ENCODE measurements at regions not wholly inside any gene's neighbourhood (a gene's known extent, or its start where the extent isn't known, plus 50 kb on each side); places are given as distances from the start of the nearest gene placed in this dataset.

GRCh38 chr13:85564598-85564997 is 234.6 kb downstream of the SLITRK6 start:
- no peaks in the 10 kb centered on the region for H3F3A ChIP-seq (replicated peaks; ENCODE audit: low read depth)
- H3K27me3 Mint-ChIP-seq (ENCODE audit: insufficient read depth, low read depth, poor library complexity), result peaks cover 2% of the 10 kb centered on the region
- no peak overlapping the region for H3K4me3 ChIP-seq
- H3K27ac Mint-ChIP-seq, result no peak overlapping the region
- H3K4me2 ChIP-seq, result no peak overlapping the region
- no peaks in the 10 kb centered on the region for H3K9me3 Mint-ChIP-seq
- ATAC-seq, result no peak
- H3K4me3 Mint-ChIP-seq, result no peak overlapping the region
- H3K27me3 ChIP-seq (ENCODE audit: insufficient read depth), result no peaks in the 10 kb centered on the region
- H3K36me3 Mint-ChIP-seq (ENCODE audit: low read depth), result no peaks in the 10 kb centered on the region
- TF ChIP-seq JUNB (IDR thresholded peaks at IDR 0.05; ENCODE audit: unreplicated experiment) (no peak), STAT1 (IDR thresholded peaks at IDR 0.05; ENCODE audit: unreplicated experiment) (no peak), POLR2AphosphoS5 (IDR thresholded peaks at IDR 0.05; ENCODE audit: low read depth) (no peak), NANOG (IDR thresholded peaks at IDR 0.05; ENCODE audit: borderline replicate concordance) (peak; percentile 50; the same call in 1 of the 2 replicates), EZH2 (IDR thresholded peaks at IDR 0.05; ENCODE audit: low read depth, unreplicated experiment) (no peak), ZNF462 (CRISPR knock-in tag; IDR thresholded peaks at IDR 0.05) (no peak)
- H3K27ac ChIP-seq (ENCODE audit: low read depth), result no peak overlapping the region
- H4K20me1 ChIP-seq (replicated peaks; ENCODE audit: insufficient read depth), result no peaks in the 10 kb centered on the region
- peak; percentile 22 for DNase-seq (ENCODE audit: low spot score)
- no peaks in the 10 kb centered on the region for H3K9me2 ChIP-seq (ENCODE audit: insufficient read depth)
- no peaks in the 10 kb centered on the region for H3K36me3 ChIP-seq (ENCODE audit: insufficient read depth)
- no peak overlapping the region for H2AFZ ChIP-seq
- peaks cover 16% of the 10 kb centered on the region for H3K4me1 ChIP-seq (ENCODE audit: insufficient read depth)
- no peaks in the 10 kb centered on the region for H3K79me2 ChIP-seq (replicated peaks; ENCODE audit: insufficient read depth)
- H3K4me1 Mint-ChIP-seq, result peaks cover 28% of the 10 kb centered on the region

GRCh38 chr13:85562282-85562681 is 236.9 kb downstream of the SLITRK6 start:
- Histone ChIP-seq H3K9me2 (ENCODE audit: insufficient read depth) (no peaks in the 10 kb centered on the region), H3K79me2 (replicated peaks; ENCODE audit: insufficient read depth) (no peaks in the 10 kb centered on the region), H3K4me2 (no peak overlapping the region), H2AFZ (no peak overlapping the region), H3K27me3 (ENCODE audit: insufficient read depth) (no peaks in the 10 kb centered on the region), H3K4me3 (no peak overlapping the region), H3K4me1 (ENCODE audit: insufficient read depth) (peaks cover 6% of the 10 kb centered on the region), H3K27ac (ENCODE audit: low read depth) (no peak overlapping the region), H3K36me3 (ENCODE audit: insufficient read depth) (no peaks in the 10 kb centered on the region), H4K20me1 (replicated peaks; ENCODE audit: insufficient read depth) (no peaks in the 10 kb centered on the region), H3F3A (replicated peaks; ENCODE audit: low read depth) (no peaks in the 10 kb centered on the region)
- Mint-ChIP-seq H3K36me3 (ENCODE audit: low read depth) (no peaks in the 10 kb centered on the region), H3K9me3 (no peaks in the 10 kb centered on the region), H3K4me3 (no peak overlapping the region), H3K4me1 (peaks cover 17% of the 10 kb centered on the region), H3K27ac (no peak overlapping the region), H3K27me3 (ENCODE audit: insufficient read depth, low read depth, poor library complexity) (peaks cover 2% of the 10 kb centered on the region)
- no peak for DNase-seq (ENCODE audit: low spot score)
- no peak for ATAC-seq
- TF ChIP-seq CTCF (conservative IDR thresholded peaks at IDR 0.05; ENCODE audit: low read depth in 2 of 2) (no peak), EZH2 (IDR thresholded peaks at IDR 0.05; ENCODE audit: low read depth, unreplicated experiment) (no peak), STAT1 (IDR thresholded peaks at IDR 0.05; ENCODE audit: unreplicated experiment) (no peak), ZNF114 (CRISPR knock-in tag; IDR thresholded peaks at IDR 0.05) (no peak), ZNF331 (CRISPR knock-in tag; IDR thresholded peaks at IDR 0.05; ENCODE audit: low read depth) (no peak), JUNB (IDR thresholded peaks at IDR 0.05; ENCODE audit: unreplicated experiment) (no peak)
